ENCODE measurements at regions not wholly inside any gene's neighbourhood (a gene's known extent, or its start where the extent isn't known, plus 50 kb on each side); places are given as distances from the start of the nearest gene placed in this dataset.

GRCh38 chr2:105455488-105456003 lies 56.7 kb upstream of the FHL2 start:
- no peak for TF ChIP-seq EZH2 (IDR thresholded peaks at IDR 0.05; ENCODE audit: borderline replicate concordance, low read depth, low read length, poor library complexity, severe bottlenecking)
- CTCF ChIA-PET: no interaction called here
- H3K4me3 ChIP-seq (ENCODE audit: low read depth, low read length, poor library complexity, severe bottlenecking): no peak overlapping the region
- H3K9me3 ChIP-seq (ENCODE audit: low read depth, low read length, poor library complexity, severe bottlenecking): no peaks in the 10 kb centered on the region
- intact Hi-C loops (cut with micrococcal nuclease; ENCODE audit: unreplicated experiment): no loop called here
- POLR2A ChIA-PET (ENCODE audit: low non-redundant PET): interaction anchor here (0.6 kb wide), 1 partner anchor 518 kb away, joined by 3 read pairs; no protein-coding TSS in a partner anchor
- no peaks in the 10 kb centered on the region for H3K27me3 ChIP-seq (replicated peaks; ENCODE audit: insufficient read depth, low read depth, low read length, poor library complexity)
- no TSS peak for BruUV-seq (replicated peaks)
- H3K27ac ChIP-seq (ENCODE audit: low read depth, low read length, poor library complexity, severe bottlenecking): no peak overlapping the region
- H3K36me3 ChIP-seq (ENCODE audit: insufficient read depth, low read length, poor library complexity, severe bottlenecking): no peaks in the 10 kb centered on the region
- no peaks in the 10 kb centered on the region for H3K4me1 ChIP-seq (ENCODE audit: insufficient read depth, low read length, poor library complexity, severe bottlenecking)
- peak; percentile 27 for DNase-seq (ENCODE audit: low spot score)

GRCh38 chr2:105454801-105455485 lies 56.1 kb upstream of the FHL2 start:
- Histone ChIP-seq H3K9me3 (ENCODE audit: low read depth, low read length, poor library complexity, severe bottlenecking) (no peaks in the 10 kb centered on the region), H3K4me3 (ENCODE audit: low read depth, low read length, poor library complexity, severe bottlenecking) (no peak overlapping the region), H3K27me3 (replicated peaks; ENCODE audit: insufficient read depth, low read depth, low read length, poor library complexity) (no peaks in the 10 kb centered on the region), H3K27ac (ENCODE audit: low read depth, low read length, poor library complexity, severe bottlenecking) (no peak overlapping the region), H3K4me1 (ENCODE audit: insufficient read depth, low read length, poor library complexity, severe bottlenecking) (no peaks in the 10 kb centered on the region), H3K36me3 (ENCODE audit: insufficient read depth, low read length, poor library complexity, severe bottlenecking) (no peaks in the 10 kb centered on the region)
- TF ChIP-seq CTCF (conservative IDR thresholded peaks at IDR 0.05; ENCODE audit: low read depth, low read length): peak; percentile 47
- TF ChIP-seq EZH2 (IDR thresholded peaks at IDR 0.05; ENCODE audit: borderline replicate concordance, low read depth, low read length, poor library complexity, severe bottlenecking): no peak
- intact Hi-C loops (cut with micrococcal nuclease; ENCODE audit: unreplicated experiment): no loop called here
- ChIA-PET POLR2A (ENCODE audit: low non-redundant PET) (no interaction called here), CTCF (no interaction called here)
- DNase-seq (ENCODE audit: low spot score): peak; percentile 28
- no TSS peak for BruUV-seq (replicated peaks)

GRCh38 chr2:105451571-105452166 lies 52.8 kb upstream of the FHL2 start:
- TF ChIP-seq EZH2 (IDR thresholded peaks at IDR 0.05; ENCODE audit: borderline replicate concordance, low read depth, low read length, poor library complexity, severe bottlenecking) (no peak), CTCF (conservative IDR thresholded peaks at IDR 0.05; ENCODE audit: low read depth, low read length) (no peak)
- H3K4me3 ChIP-seq (ENCODE audit: low read depth, low read length, poor library complexity, severe bottlenecking): no peak overlapping the region
- no TSS peak for BruUV-seq (replicated peaks)
- H3K27ac ChIP-seq (ENCODE audit: low read depth, low read length, poor library complexity, severe bottlenecking): no peak overlapping the region
- DNase-seq (ENCODE audit: low spot score): no peak
- CTCF ChIA-PET: no interaction called here
- H3K9me3 ChIP-seq (ENCODE audit: low read depth, low read length, poor library complexity, severe bottlenecking): no peaks in the 10 kb centered on the region
- POLR2A ChIA-PET (ENCODE audit: low non-redundant PET): no interaction called here
- H3K27me3 ChIP-seq (replicated peaks; ENCODE audit: insufficient read depth, low read depth, low read length, poor library complexity): no peaks in the 10 kb centered on the region
- intact Hi-C loops (cut with micrococcal nuclease; ENCODE audit: unreplicated experiment): no loop called here
- no peaks in the 10 kb centered on the region for H3K36me3 ChIP-seq (ENCODE audit: insufficient read depth, low read length, poor library complexity, severe bottlenecking)
- H3K4me1 ChIP-seq (ENCODE audit: insufficient read depth, low read length, poor library complexity, severe bottlenecking): no peaks in the 10 kb centered on the region
